ENCODE measurements at regions not wholly inside any gene's neighbourhood (a gene's known extent, or its start where the extent isn't known, plus 50 kb on each side); places are given as distances from the start of the nearest gene placed in this dataset.

DNA sequence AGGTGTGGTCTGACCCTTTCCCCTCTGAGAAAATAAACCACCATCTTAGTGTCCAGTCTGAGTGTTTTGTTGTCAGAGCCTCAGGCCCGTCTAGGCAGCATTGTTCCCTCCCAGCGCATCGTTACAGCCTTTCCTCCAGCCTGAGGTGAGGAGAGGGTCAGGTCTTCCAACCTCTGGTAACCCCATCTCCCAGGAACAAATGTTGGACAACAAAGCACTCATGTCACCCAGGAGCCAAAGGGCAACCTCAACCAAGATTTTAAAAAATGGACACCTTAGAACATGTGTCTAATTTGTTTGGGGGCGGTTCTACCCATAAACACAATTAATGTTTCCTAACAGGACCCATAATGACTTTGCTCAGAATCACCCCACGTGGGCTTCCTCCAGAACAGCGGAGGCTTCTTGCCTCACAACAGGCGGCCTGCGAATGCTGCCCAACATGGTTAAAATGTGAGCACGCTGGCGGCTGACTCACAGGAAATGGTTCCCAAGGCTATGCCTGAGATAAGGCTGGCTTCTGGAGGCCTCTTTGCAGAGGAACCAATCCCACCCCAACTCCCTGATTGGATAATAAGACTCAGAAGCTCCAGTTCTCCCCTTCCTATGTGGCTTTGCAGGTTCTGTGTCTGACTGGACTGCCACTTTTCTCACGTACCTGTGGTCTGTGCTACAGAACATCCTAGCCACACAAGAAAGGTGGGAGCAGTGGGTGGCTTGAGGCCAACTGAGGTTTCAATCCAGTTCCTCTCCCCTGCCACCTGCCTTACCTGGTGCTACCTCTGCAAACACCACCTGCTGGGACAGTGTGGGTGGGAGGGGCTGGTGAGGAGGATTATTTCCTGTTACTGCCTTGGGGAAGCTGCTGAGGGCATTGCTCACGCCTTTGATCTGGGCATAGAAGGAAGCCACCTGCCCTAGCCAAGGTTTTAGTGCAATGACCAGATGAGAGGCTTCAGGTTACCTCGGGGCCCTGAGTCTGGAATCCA is 108.8 kb downstream of the B3GNT2 start (continued):
- TF ChIP-seq, protein P1, sequence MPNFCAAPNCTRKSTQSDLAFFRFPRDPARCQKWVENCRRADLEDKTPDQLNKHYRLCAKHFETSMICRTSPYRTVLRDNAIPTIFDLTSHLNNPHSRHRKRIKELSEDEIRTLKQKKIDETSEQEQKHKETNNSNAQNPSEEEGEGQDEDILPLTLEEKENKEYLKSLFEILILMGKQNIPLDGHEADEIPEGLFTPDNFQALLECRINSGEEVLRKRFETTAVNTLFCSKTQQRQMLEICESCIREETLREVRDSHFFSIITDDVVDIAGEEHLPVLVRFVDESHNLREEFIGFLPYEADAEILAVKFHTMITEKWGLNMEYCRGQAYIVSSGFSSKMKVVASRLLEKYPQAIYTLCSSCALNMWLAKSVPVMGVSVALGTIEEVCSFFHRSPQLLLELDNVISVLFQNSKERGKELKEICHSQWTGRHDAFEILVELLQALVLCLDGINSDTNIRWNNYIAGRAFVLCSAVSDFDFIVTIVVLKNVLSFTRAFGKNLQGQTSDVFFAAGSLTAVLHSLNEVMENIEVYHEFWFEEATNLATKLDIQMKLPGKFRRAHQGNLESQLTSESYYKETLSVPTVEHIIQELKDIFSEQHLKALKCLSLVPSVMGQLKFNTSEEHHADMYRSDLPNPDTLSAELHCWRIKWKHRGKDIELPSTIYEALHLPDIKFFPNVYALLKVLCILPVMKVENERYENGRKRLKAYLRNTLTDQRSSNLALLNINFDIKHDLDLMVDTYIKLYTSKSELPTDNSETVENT (CRISPR knock-in tag; IDR thresholded peaks at IDR 0.05) = no peak
- TF ChIP-seq, protein P2, sequence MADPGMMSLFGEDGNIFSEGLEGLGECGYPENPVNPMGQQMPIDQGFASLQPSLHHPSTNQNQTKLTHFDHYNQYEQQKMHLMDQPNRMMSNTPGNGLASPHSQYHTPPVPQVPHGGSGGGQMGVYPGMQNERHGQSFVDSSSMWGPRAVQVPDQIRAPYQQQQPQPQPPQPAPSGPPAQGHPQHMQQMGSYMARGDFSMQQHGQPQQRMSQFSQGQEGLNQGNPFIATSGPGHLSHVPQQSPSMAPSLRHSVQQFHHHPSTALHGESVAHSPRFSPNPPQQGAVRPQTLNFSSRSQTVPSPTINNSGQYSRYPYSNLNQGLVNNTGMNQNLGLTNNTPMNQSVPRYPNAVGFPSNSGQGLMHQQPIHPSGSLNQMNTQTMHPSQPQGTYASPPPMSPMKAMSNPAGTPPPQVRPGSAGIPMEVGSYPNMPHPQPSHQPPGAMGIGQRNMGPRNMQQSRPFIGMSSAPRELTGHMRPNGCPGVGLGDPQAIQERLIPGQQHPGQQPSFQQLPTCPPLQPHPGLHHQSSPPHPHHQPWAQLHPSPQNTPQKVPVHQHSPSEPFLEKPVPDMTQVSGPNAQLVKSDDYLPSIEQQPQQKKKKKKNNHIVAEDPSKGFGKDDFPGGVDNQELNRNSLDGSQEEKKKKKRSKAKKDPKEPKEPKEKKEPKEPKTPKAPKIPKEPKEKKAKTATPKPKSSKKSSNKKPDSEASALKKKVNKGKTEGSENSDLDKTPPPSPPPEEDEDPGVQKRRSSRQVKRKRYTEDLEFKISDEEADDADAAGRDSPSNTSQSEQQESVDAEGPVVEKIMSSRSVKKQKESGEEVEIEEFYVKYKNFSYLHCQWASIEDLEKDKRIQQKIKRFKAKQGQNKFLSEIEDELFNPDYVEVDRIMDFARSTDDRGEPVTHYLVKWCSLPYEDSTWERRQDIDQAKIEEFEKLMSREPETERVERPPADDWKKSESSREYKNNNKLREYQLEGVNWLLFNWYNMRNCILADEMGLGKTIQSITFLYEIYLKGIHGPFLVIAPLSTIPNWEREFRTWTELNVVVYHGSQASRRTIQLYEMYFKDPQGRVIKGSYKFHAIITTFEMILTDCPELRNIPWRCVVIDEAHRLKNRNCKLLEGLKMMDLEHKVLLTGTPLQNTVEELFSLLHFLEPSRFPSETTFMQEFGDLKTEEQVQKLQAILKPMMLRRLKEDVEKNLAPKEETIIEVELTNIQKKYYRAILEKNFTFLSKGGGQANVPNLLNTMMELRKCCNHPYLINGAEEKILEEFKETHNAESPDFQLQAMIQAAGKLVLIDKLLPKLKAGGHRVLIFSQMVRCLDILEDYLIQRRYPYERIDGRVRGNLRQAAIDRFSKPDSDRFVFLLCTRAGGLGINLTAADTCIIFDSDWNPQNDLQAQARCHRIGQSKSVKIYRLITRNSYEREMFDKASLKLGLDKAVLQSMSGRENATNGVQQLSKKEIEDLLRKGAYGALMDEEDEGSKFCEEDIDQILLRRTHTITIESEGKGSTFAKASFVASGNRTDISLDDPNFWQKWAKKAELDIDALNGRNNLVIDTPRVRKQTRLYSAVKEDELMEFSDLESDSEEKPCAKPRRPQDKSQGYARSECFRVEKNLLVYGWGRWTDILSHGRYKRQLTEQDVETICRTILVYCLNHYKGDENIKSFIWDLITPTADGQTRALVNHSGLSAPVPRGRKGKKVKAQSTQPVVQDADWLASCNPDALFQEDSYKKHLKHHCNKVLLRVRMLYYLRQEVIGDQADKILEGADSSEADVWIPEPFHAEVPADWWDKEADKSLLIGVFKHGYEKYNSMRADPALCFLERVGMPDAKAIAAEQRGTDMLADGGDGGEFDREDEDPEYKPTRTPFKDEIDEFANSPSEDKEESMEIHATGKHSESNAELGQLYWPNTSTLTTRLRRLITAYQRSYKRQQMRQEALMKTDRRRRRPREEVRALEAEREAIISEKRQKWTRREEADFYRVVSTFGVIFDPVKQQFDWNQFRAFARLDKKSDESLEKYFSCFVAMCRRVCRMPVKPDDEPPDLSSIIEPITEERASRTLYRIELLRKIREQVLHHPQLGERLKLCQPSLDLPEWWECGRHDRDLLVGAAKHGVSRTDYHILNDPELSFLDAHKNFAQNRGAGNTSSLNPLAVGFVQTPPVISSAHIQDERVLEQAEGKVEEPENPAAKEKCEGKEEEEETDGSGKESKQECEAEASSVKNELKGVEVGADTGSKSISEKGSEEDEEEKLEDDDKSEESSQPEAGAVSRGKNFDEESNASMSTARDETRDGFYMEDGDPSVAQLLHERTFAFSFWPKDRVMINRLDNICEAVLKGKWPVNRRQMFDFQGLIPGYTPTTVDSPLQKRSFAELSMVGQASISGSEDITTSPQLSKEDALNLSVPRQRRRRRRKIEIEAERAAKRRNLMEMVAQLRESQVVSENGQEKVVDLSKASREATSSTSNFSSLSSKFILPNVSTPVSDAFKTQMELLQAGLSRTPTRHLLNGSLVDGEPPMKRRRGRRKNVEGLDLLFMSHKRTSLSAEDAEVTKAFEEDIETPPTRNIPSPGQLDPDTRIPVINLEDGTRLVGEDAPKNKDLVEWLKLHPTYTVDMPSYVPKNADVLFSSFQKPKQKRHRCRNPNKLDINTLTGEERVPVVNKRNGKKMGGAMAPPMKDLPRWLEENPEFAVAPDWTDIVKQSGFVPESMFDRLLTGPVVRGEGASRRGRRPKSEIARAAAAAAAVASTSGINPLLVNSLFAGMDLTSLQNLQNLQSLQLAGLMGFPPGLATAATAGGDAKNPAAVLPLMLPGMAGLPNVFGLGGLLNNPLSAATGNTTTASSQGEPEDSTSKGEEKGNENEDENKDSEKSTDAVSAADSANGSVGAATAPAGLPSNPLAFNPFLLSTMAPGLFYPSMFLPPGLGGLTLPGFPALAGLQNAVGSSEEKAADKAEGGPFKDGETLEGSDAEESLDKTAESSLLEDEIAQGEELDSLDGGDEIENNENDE (IDR thresholded peaks at IDR 0.05; ENCODE audit: low read depth, low read length) = no peak
- TF ChIP-seq, protein P3, sequence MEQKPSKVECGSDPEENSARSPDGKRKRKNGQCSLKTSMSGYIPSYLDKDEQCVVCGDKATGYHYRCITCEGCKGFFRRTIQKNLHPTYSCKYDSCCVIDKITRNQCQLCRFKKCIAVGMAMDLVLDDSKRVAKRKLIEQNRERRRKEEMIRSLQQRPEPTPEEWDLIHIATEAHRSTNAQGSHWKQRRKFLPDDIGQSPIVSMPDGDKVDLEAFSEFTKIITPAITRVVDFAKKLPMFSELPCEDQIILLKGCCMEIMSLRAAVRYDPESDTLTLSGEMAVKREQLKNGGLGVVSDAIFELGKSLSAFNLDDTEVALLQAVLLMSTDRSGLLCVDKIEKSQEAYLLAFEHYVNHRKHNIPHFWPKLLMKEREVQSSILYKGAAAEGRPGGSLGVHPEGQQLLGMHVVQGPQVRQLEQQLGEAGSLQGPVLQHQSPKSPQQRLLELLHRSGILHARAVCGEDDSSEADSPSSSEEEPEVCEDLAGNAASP (IDR thresholded peaks at IDR 0.05) = no peak
- TF ChIP-seq, protein P4, sequence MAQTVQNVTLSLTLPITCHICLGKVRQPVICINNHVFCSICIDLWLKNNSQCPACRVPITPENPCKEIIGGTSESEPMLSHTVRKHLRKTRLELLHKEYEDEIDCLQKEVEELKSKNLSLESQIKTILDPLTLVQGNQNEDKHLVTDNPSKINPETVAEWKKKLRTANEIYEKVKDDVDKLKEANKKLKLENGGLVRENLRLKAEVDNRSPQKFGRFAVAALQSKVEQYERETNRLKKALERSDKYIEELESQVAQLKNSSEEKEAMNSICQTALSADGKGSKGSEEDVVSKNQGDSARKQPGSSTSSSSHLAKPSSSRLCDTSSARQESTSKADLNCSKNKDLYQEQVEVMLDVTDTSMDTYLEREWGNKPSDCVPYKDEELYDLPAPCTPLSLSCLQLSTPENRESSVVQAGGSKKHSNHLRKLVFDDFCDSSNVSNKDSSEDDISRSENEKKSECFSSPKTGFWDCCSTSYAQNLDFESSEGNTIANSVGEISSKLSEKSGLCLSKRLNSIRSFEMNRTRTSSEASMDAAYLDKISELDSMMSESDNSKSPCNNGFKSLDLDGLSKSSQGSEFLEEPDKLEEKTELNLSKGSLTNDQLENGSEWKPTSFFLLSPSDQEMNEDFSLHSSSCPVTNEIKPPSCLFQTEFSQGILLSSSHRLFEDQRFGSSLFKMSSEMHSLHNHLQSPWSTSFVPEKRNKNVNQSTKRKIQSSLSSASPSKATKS (CRISPR knock-in tag; IDR thresholded peaks at IDR 0.05) = no peak
- TF ChIP-seq, protein P5, sequence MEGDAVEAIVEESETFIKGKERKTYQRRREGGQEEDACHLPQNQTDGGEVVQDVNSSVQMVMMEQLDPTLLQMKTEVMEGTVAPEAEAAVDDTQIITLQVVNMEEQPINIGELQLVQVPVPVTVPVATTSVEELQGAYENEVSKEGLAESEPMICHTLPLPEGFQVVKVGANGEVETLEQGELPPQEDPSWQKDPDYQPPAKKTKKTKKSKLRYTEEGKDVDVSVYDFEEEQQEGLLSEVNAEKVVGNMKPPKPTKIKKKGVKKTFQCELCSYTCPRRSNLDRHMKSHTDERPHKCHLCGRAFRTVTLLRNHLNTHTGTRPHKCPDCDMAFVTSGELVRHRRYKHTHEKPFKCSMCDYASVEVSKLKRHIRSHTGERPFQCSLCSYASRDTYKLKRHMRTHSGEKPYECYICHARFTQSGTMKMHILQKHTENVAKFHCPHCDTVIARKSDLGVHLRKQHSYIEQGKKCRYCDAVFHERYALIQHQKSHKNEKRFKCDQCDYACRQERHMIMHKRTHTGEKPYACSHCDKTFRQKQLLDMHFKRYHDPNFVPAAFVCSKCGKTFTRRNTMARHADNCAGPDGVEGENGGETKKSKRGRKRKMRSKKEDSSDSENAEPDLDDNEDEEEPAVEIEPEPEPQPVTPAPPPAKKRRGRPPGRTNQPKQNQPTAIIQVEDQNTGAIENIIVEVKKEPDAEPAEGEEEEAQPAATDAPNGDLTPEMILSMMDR (IDR thresholded peaks at IDR 0.05 in 2 of 3, conservative IDR thresholded peaks at IDR 0.05 in 1 of 3; ENCODE audit: insufficient read depth in 2 of 3, low read depth in 1 of 3, low read length in 3 of 3) = no peak
